ENCODE measurements at regions not wholly inside any gene's neighbourhood (a gene's known extent, or its start where the extent isn't known, plus 50 kb on each side); places are given as distances from the start of the nearest gene placed in this dataset.

- no peak for TF ChIP-seq EZH2 (IDR thresholded peaks at IDR 0.05; ENCODE audit: low read length)
- TF ChIP-seq, protein P1, sequence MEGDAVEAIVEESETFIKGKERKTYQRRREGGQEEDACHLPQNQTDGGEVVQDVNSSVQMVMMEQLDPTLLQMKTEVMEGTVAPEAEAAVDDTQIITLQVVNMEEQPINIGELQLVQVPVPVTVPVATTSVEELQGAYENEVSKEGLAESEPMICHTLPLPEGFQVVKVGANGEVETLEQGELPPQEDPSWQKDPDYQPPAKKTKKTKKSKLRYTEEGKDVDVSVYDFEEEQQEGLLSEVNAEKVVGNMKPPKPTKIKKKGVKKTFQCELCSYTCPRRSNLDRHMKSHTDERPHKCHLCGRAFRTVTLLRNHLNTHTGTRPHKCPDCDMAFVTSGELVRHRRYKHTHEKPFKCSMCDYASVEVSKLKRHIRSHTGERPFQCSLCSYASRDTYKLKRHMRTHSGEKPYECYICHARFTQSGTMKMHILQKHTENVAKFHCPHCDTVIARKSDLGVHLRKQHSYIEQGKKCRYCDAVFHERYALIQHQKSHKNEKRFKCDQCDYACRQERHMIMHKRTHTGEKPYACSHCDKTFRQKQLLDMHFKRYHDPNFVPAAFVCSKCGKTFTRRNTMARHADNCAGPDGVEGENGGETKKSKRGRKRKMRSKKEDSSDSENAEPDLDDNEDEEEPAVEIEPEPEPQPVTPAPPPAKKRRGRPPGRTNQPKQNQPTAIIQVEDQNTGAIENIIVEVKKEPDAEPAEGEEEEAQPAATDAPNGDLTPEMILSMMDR (optimal IDR thresholded peaks at IDR 0.05 in 1 of 3, IDR thresholded peaks at IDR 0.05 in 1 of 3, conservative IDR thresholded peaks at IDR 0.05 in 1 of 3; ENCODE audit: extremely low read depth in 1 of 3, insufficient read depth in 2 of 3, low read length in 3 of 3) = no peak
Measured at GRCh38 chr2:53148221-53148620, 619.4 kb upstream of the CHAC2 start.
